ENCODE measurements at regions not wholly inside any gene's neighbourhood (a gene's known extent, or its start where the extent isn't known, plus 50 kb on each side); places are given as distances from the start of the nearest gene placed in this dataset.
A peak's percentile ranks its signal among the peaks of the same experiment; 100 is the strongest.

DNA sequence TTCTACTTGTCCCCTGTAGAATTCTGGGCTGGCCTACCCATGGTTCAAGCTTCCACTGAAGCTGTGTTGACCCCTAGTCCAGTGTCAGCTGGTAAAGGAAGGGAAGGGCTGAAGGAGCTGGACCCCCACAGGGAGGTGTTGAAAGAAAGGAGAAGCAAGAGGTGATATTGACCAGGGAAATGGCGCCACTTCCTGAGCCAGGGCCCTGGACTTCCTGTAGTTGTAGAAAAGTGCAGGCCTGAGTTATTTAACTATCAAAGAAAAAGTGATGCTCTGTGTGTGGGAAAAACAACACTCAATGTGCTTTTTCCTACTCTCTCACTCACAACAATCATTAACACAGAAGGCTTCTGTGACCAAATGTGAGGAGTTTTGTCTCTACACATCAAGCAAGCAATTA lies 60.0 kb upstream of the IER3 start:
- no peaks in the 10 kb centered on the region for H3K4me1 ChIP-seq (ENCODE audit: control insufficient read depth in 2 of 3, insufficient read depth in 2 of 3, low read depth in 1 of 3, low read length in 3 of 3)
- TF ChIP-seq, protein P1, sequence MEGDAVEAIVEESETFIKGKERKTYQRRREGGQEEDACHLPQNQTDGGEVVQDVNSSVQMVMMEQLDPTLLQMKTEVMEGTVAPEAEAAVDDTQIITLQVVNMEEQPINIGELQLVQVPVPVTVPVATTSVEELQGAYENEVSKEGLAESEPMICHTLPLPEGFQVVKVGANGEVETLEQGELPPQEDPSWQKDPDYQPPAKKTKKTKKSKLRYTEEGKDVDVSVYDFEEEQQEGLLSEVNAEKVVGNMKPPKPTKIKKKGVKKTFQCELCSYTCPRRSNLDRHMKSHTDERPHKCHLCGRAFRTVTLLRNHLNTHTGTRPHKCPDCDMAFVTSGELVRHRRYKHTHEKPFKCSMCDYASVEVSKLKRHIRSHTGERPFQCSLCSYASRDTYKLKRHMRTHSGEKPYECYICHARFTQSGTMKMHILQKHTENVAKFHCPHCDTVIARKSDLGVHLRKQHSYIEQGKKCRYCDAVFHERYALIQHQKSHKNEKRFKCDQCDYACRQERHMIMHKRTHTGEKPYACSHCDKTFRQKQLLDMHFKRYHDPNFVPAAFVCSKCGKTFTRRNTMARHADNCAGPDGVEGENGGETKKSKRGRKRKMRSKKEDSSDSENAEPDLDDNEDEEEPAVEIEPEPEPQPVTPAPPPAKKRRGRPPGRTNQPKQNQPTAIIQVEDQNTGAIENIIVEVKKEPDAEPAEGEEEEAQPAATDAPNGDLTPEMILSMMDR (IDR thresholded peaks at IDR 0.05; ENCODE audit: borderline replicate concordance, extremely low read depth, insufficient read depth), result no peak
- DNase-seq, result no peak
- H3K27ac ChIP-seq (ENCODE audit: low read depth in 2 of 2, low read length in 2 of 2), result no peak overlapping the region
- no peak overlapping the region for H3K9ac ChIP-seq (ENCODE audit: low read length in 3 of 3)
- no peak overlapping the region for H3K4me3 ChIP-seq (ENCODE audit: low read length in 3 of 3)
- no peak for FAIRE-seq
- H3K27me3 ChIP-seq (ENCODE audit: control insufficient read depth, insufficient read depth, low read length), result no peaks in the 10 kb centered on the region
- intact Hi-C loops (cut with DNase I), result no loop called here
- no peaks in the 10 kb centered on the region for H3K36me3 ChIP-seq (ENCODE audit: control insufficient read depth in 2 of 3, insufficient read depth in 3 of 3, low read length in 3 of 3)
- H3K9me3 ChIP-seq (ENCODE audit: control insufficient read depth in 2 of 3, insufficient read depth in 1 of 3, low read length in 3 of 3), result no peaks in the 10 kb centered on the region

DNA sequence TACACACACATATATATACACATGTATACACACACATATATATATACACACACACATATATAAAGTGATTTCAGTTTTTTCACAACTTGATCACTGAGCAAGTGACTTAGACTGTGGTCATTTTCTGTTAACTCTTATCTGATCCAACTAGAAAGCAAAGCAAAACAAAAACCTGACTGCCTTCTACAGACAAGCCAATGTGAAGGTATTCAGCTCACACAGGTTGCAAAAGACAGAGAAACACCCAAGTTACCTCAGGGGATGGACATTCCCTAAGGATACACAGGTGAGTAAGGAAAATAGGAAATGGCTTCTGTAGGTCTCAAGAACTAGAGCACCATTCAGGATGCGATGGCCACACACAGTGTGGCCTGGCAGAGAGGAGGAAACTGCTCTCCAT lies 58.4 kb upstream of the IER3 start:
- no peak overlapping the region for H3K9ac ChIP-seq (ENCODE audit: low read length in 3 of 3)
- H3K27me3 ChIP-seq (ENCODE audit: control insufficient read depth, insufficient read depth, low read length), result no peaks in the 10 kb centered on the region
- no peaks in the 10 kb centered on the region for H3K36me3 ChIP-seq (ENCODE audit: control insufficient read depth in 2 of 3, insufficient read depth in 3 of 3, low read length in 3 of 3)
- no peaks in the 10 kb centered on the region for H3K9me3 ChIP-seq (ENCODE audit: control insufficient read depth in 2 of 3, insufficient read depth in 1 of 3, low read length in 3 of 3)
- H3K4me3 ChIP-seq (ENCODE audit: low read length in 3 of 3), result no peak overlapping the region
- no peak overlapping the region for H3K27ac ChIP-seq (ENCODE audit: low read depth in 2 of 2, low read length in 2 of 2)
- no peaks in the 10 kb centered on the region for H3K4me1 ChIP-seq (ENCODE audit: control insufficient read depth in 2 of 3, insufficient read depth in 2 of 3, low read depth in 1 of 3, low read length in 3 of 3)
- TF ChIP-seq, protein P1 (IDR thresholded peaks at IDR 0.05; ENCODE audit: borderline replicate concordance, extremely low read depth, insufficient read depth), result no peak
- DNase-seq, result no peak
- no peak for FAIRE-seq
- intact Hi-C loops (cut with DNase I), result no loop called here

DNA sequence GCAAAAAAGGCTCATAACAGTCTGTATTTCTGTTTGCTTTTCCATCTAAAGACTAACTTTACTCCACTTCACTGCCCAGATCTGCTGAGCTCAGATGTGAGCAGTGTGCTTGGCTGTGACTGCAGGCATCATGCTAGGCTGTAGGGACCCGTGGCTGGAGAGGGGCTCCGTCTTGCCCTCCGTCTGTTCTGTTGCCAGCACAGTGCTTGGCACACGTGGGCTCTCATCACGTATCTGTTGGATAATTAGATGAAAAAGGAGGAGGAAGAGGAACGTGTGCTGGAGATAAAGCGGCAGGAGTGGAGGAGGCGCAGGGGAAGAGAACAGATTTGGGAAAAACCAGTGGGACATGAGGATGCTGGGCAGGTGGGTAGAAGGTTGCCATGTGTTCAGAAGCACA lies 57.6 kb upstream of the IER3 start:
- H3K9ac ChIP-seq (ENCODE audit: low read length in 3 of 3), result no peak overlapping the region
- H3K27ac ChIP-seq (ENCODE audit: low read depth in 2 of 2, low read length in 2 of 2), result no peak overlapping the region
- no peaks in the 10 kb centered on the region for H3K27me3 ChIP-seq (ENCODE audit: control insufficient read depth, insufficient read depth, low read length)
- no peak overlapping the region for H3K4me3 ChIP-seq (ENCODE audit: low read length in 3 of 3)
- intact Hi-C loops (cut with DNase I), result no loop called here
- TF ChIP-seq, protein P1 (IDR thresholded peaks at IDR 0.05; ENCODE audit: borderline replicate concordance, extremely low read depth, insufficient read depth), result no peak
- DNase-seq (no peak), FAIRE-seq (no peak)
- no peaks in the 10 kb centered on the region for H3K4me1 ChIP-seq (ENCODE audit: control insufficient read depth in 2 of 3, insufficient read depth in 2 of 3, low read depth in 1 of 3, low read length in 3 of 3)
- H3K9me3 ChIP-seq (ENCODE audit: control insufficient read depth in 2 of 3, insufficient read depth in 1 of 3, low read length in 3 of 3), result no peaks in the 10 kb centered on the region
- no peaks in the 10 kb centered on the region for H3K36me3 ChIP-seq (ENCODE audit: control insufficient read depth in 2 of 3, insufficient read depth in 3 of 3, low read length in 3 of 3)

DNA sequence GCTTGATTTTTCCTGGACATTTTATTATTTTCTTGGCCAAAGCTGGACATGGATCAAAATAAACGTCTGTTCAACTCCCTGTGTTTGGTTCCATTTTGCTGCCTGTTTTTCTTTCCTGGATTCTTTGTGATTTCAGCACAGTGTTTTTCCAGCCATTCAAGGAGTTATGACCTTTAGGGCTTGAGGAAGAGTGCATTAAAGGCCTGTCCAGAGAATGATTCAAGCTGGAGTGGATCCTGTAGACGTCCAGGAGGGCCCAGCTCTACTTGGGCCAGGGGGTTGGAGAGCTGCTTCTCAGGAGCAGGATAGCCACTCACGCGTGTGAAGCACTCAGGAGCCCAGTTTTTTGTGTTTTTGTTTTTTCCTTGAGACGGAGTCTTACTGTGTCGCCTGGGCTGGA lies 56.5 kb upstream of the IER3 start:
- no peak for FAIRE-seq
- intact Hi-C loops (cut with DNase I), result no loop called here

More for the DNA sequence above, 56.5 kb upstream of the IER3 start:
- Histone ChIP-seq H3K4me3 (ENCODE audit: low read length in 3 of 3) (no peak overlapping the region), H3K9ac (ENCODE audit: low read length in 3 of 3) (no peak overlapping the region), H3K4me1 (ENCODE audit: control insufficient read depth in 2 of 3, insufficient read depth in 2 of 3, low read depth in 1 of 3, low read length in 3 of 3) (no peaks in the 10 kb centered on the region), H3K36me3 (ENCODE audit: control insufficient read depth in 2 of 3, insufficient read depth in 3 of 3, low read length in 3 of 3) (no peaks in the 10 kb centered on the region), H3K9me3 (ENCODE audit: control insufficient read depth in 2 of 3, insufficient read depth in 1 of 3, low read length in 3 of 3) (no peaks in the 10 kb centered on the region), H3K27ac (ENCODE audit: low read depth in 2 of 2, low read length in 2 of 2) (no peak overlapping the region), H3K27me3 (ENCODE audit: control insufficient read depth, insufficient read depth, low read length) (no peaks in the 10 kb centered on the region)
- DNase-seq, result peak in 2 of 5 donors; percentile 54 to 79
- TF ChIP-seq, protein P1 (IDR thresholded peaks at IDR 0.05; ENCODE audit: borderline replicate concordance, extremely low read depth, insufficient read depth), result no peak

Data from kidney (tissue), 13 donors.